ENCODE measurements at regions not wholly inside any gene's neighbourhood (a gene's known extent, or its start where the extent isn't known, plus 50 kb on each side); places are given as distances from the start of the nearest gene placed in this dataset.
"Not testable (repeated sequence)": the region's sequence is repeated elsewhere in the genome, so short reads cannot be mapped to it uniquely, and the experiment has no call there.

GRCh38 chr9:101832486-101832885 lies 94.0 kb upstream of the GRIN3A start:
- no peak for DNase-seq (ENCODE audit: low read depth in 4 of 6, low spot score in 6 of 6)
- H3K36me3 ChIP-seq (ENCODE audit: control insufficient read depth, insufficient read depth, low read length) = no peaks in the 10 kb centered on the region
- H3K4me3 ChIP-seq (ENCODE audit: low read depth, low read length) = no peak overlapping the region
- H3K9me3 ChIP-seq (ENCODE audit: control insufficient read depth, insufficient read depth, low read length) = no peaks in the 10 kb centered on the region
- no peaks in the 10 kb centered on the region for H3K4me1 ChIP-seq (ENCODE audit: control insufficient read depth, insufficient read depth, low read length)
- no peak overlapping the region for H3K27ac ChIP-seq (ENCODE audit: low read depth, low read length)
- no peaks in the 10 kb centered on the region for H3K27me3 ChIP-seq (ENCODE audit: control insufficient read depth, insufficient read depth, low read length)

- not testable (repeated sequence) for H3K9me3 ChIP-seq (ENCODE audit: control insufficient read depth, insufficient read depth, low read length); DNase-seq (ENCODE audit: low read depth in 4 of 6, low spot score in 6 of 6); H3K4me3 ChIP-seq (ENCODE audit: low read depth, low read length); H3K27ac ChIP-seq (ENCODE audit: low read depth, low read length); H3K36me3 ChIP-seq (ENCODE audit: control insufficient read depth, insufficient read depth, low read length); H3K27me3 ChIP-seq (ENCODE audit: control insufficient read depth, insufficient read depth, low read length); H3K4me1 ChIP-seq (ENCODE audit: control insufficient read depth, insufficient read depth, low read length)
- WGBS (ENCODE audit: insufficient coverage) = no CpG with 5 or more reads among the region's 1 CpG
Observed at GRCh38 chr9:101821450-101821849, 83.0 kb upstream of the GRIN3A start.

- H3K36me3 ChIP-seq (ENCODE audit: control insufficient read depth, insufficient read depth, low read length); DNase-seq (ENCODE audit: low read depth in 4 of 6, low spot score in 6 of 6); H3K27ac ChIP-seq (ENCODE audit: low read depth, low read length); H3K4me3 ChIP-seq (ENCODE audit: low read depth, low read length); H3K27me3 ChIP-seq (ENCODE audit: control insufficient read depth, insufficient read depth, low read length); H3K4me1 ChIP-seq (ENCODE audit: control insufficient read depth, insufficient read depth, low read length); H3K9me3 ChIP-seq (ENCODE audit: control insufficient read depth, insufficient read depth, low read length): not testable (repeated sequence)
Observed at GRCh38 chr9:101820983-101821382, 82.5 kb upstream of the GRIN3A start.

GRCh38 chr9:101814064-101814463 lies 75.6 kb upstream of the GRIN3A start:
- Histone ChIP-seq H3K4me1 (ENCODE audit: control insufficient read depth, insufficient read depth, low read length) (no peaks in the 10 kb centered on the region), H3K27ac (ENCODE audit: low read depth, low read length) (no peak overlapping the region)
- WGBS (ENCODE audit: insufficient coverage) = no CpG with 5 or more reads among the region's 1 CpG

GRCh38 chr9:101807879-101808278 lies 69.4 kb upstream of the GRIN3A start:
- not testable (repeated sequence) for H3K9me3 ChIP-seq (ENCODE audit: control insufficient read depth, insufficient read depth, low read length); H3K36me3 ChIP-seq (ENCODE audit: control insufficient read depth, insufficient read depth, low read length); H3K27ac ChIP-seq (ENCODE audit: low read depth, low read length); DNase-seq (ENCODE audit: low read depth in 4 of 6, low spot score in 6 of 6); H3K4me1 ChIP-seq (ENCODE audit: control insufficient read depth, insufficient read depth, low read length); H3K27me3 ChIP-seq (ENCODE audit: control insufficient read depth, insufficient read depth, low read length); H3K4me3 ChIP-seq (ENCODE audit: low read depth, low read length)
- WGBS (ENCODE audit: insufficient coverage) = 97% methylated on average over 3 of the region's 4 CpGs

More at GRCh38 chr9:101814064-101814463, 75.6 kb upstream of the GRIN3A start:
- Histone ChIP-seq H3K36me3 (ENCODE audit: control insufficient read depth, insufficient read depth, low read length) (no peaks in the 10 kb centered on the region), H3K27me3 (ENCODE audit: control insufficient read depth, insufficient read depth, low read length) (no peaks in the 10 kb centered on the region), H3K4me3 (ENCODE audit: low read depth, low read length) (no peak overlapping the region), H3K9me3 (ENCODE audit: control insufficient read depth, insufficient read depth, low read length) (no peaks in the 10 kb centered on the region)
- no peak for DNase-seq (ENCODE audit: low read depth in 4 of 6, low spot score in 6 of 6)

GRCh38 chr9:101796044-101796443 lies 57.6 kb upstream of the GRIN3A start:
- no peaks in the 10 kb centered on the region for H3K4me1 ChIP-seq (ENCODE audit: control insufficient read depth, insufficient read depth, low read length)
- H3K36me3 ChIP-seq (ENCODE audit: control insufficient read depth, insufficient read depth, low read length) = no peaks in the 10 kb centered on the region
- H3K27ac ChIP-seq (ENCODE audit: low read depth, low read length) = no peak overlapping the region
- WGBS (ENCODE audit: insufficient coverage) = 100% methylated on average over 1 of the region's 5 CpGs
- no peak overlapping the region for H3K4me3 ChIP-seq (ENCODE audit: low read depth, low read length)
- H3K27me3 ChIP-seq (ENCODE audit: control insufficient read depth, insufficient read depth, low read length) = no peaks in the 10 kb centered on the region
- no peak for DNase-seq (ENCODE audit: low read depth in 4 of 6, low spot score in 6 of 6)
- H3K9me3 ChIP-seq (ENCODE audit: control insufficient read depth, insufficient read depth, low read length) = no peaks in the 10 kb centered on the region

GRCh38 chr9:101795147-101795546 lies 56.7 kb upstream of the GRIN3A start:
- Histone ChIP-seq H3K36me3 (ENCODE audit: control insufficient read depth, insufficient read depth, low read length) (no peaks in the 10 kb centered on the region), H3K27ac (ENCODE audit: low read depth, low read length) (no peak overlapping the region), H3K27me3 (ENCODE audit: control insufficient read depth, insufficient read depth, low read length) (no peaks in the 10 kb centered on the region), H3K4me1 (ENCODE audit: control insufficient read depth, insufficient read depth, low read length) (no peaks in the 10 kb centered on the region), H3K9me3 (ENCODE audit: control insufficient read depth, insufficient read depth, low read length) (no peaks in the 10 kb centered on the region), H3K4me3 (ENCODE audit: low read depth, low read length) (no peak overlapping the region)
- no CpG with 5 or more reads among the region's 2 CpGs for WGBS (ENCODE audit: insufficient coverage)
- no peak for DNase-seq (ENCODE audit: low read depth in 4 of 6, low spot score in 6 of 6)

GRCh38 chr9:101792475-101792874 lies 54.0 kb upstream of the GRIN3A start:
- Histone ChIP-seq H3K36me3 (ENCODE audit: control insufficient read depth, insufficient read depth, low read length) (no peaks in the 10 kb centered on the region), H3K4me3 (ENCODE audit: low read depth, low read length) (no peak overlapping the region), H3K4me1 (ENCODE audit: control insufficient read depth, insufficient read depth, low read length) (no peaks in the 10 kb centered on the region), H3K27me3 (ENCODE audit: control insufficient read depth, insufficient read depth, low read length) (no peaks in the 10 kb centered on the region), H3K9me3 (ENCODE audit: control insufficient read depth, insufficient read depth, low read length) (no peaks in the 10 kb centered on the region), H3K27ac (ENCODE audit: low read depth, low read length) (no peak overlapping the region)
- WGBS (ENCODE audit: insufficient coverage) = no CpG with 5 or more reads among the region's 3 CpGs
- DNase-seq (ENCODE audit: low read depth in 4 of 6, low spot score in 6 of 6) = no peak

- DNase-seq (ENCODE audit: low read depth in 4 of 6, low spot score in 6 of 6) = peak in 5 of 6 donors; percentile 10 to 84 (median 17)
- H3K36me3 ChIP-seq (ENCODE audit: control insufficient read depth, insufficient read depth, low read length) = no peaks in the 10 kb centered on the region
- no peaks in the 10 kb centered on the region for H3K4me1 ChIP-seq (ENCODE audit: control insufficient read depth, insufficient read depth, low read length)
- H3K9me3 ChIP-seq (ENCODE audit: control insufficient read depth, insufficient read depth, low read length) = no peaks in the 10 kb centered on the region
- WGBS (ENCODE audit: insufficient coverage) = 10% methylated on average over 3 of the region's 3 CpGs
- H3K27me3 ChIP-seq (ENCODE audit: control insufficient read depth, insufficient read depth, low read length) = no peaks in the 10 kb centered on the region
- no peak overlapping the region for H3K4me3 ChIP-seq (ENCODE audit: low read depth, low read length)
- no peak overlapping the region for H3K27ac ChIP-seq (ENCODE audit: low read depth, low read length)
Observed at GRCh38 chr9:101791938-101792337, 53.5 kb upstream of the GRIN3A start.

- Histone ChIP-seq H3K36me3 (ENCODE audit: control insufficient read depth, insufficient read depth, low read length) (no peaks in the 10 kb centered on the region), H3K27ac (ENCODE audit: low read depth, low read length) (no peak overlapping the region), H3K9me3 (ENCODE audit: control insufficient read depth, insufficient read depth, low read length) (no peaks in the 10 kb centered on the region), H3K27me3 (ENCODE audit: control insufficient read depth, insufficient read depth, low read length) (no peaks in the 10 kb centered on the region), H3K4me1 (ENCODE audit: control insufficient read depth, insufficient read depth, low read length) (no peaks in the 10 kb centered on the region), H3K4me3 (ENCODE audit: low read depth, low read length) (no peak overlapping the region)
- WGBS (ENCODE audit: insufficient coverage) = no CpG with 5 or more reads among the region's 6 CpGs
- no peak for DNase-seq (ENCODE audit: low read depth in 4 of 6, low spot score in 6 of 6)
Observed at GRCh38 chr9:101791533-101791932, 53.1 kb upstream of the GRIN3A start.

Data from spinal cord (tissue), 9 donors.